DND-41 (cell line): ENCODE measurements at regions not wholly inside any gene's neighbourhood (a gene's known extent, or its start where the extent isn't known, plus 50 kb on each side); places are given as distances from the start of the nearest gene placed in this dataset.

ENCODE experiments used
- EZH2 ChIP-seq: IDR thresholded peaks from 3 replicates; pipeline ENCODE4 v1.6.1; 2012; ENCODE audit warnings: borderline replicate concordance, low read depth, mild to moderate bottlenecking, moderate library complexity, low read length, inconsistent platforms; ENCODE audit not compliant: severe bottlenecking
- TF ChIP-seq, protein P1 (sequence below): IDR thresholded peaks from 2 replicates; pipeline ENCODE4 v1.5.1; 2012; ENCODE audit warnings: borderline replicate concordance, low read length, moderate library complexity, mild to moderate bottlenecking; ENCODE audit not compliant: poor library complexity, severe bottlenecking; ENCODE audit errors: extremely low read depth

DNA sequence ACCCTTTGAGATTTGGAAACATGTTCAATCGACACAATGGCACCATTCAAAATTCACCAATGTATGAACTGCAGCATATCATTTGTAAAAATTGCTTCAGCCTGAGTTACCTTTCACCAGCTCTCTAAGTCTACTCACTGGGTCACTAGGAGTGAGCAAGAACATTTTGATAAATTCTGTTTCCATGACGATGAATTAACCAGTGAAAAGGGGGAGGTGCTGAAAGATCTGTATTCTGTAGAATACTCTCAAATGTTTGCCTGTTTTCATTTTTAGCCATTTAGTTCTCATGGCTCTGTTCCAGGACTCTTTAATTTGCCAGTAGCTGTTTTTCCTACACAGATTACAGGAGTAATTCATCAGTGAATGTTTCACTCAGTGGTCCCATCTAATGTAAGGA lies 883.4 kb downstream of the DIAPH3 start:
- TF ChIP-seq, protein P1, sequence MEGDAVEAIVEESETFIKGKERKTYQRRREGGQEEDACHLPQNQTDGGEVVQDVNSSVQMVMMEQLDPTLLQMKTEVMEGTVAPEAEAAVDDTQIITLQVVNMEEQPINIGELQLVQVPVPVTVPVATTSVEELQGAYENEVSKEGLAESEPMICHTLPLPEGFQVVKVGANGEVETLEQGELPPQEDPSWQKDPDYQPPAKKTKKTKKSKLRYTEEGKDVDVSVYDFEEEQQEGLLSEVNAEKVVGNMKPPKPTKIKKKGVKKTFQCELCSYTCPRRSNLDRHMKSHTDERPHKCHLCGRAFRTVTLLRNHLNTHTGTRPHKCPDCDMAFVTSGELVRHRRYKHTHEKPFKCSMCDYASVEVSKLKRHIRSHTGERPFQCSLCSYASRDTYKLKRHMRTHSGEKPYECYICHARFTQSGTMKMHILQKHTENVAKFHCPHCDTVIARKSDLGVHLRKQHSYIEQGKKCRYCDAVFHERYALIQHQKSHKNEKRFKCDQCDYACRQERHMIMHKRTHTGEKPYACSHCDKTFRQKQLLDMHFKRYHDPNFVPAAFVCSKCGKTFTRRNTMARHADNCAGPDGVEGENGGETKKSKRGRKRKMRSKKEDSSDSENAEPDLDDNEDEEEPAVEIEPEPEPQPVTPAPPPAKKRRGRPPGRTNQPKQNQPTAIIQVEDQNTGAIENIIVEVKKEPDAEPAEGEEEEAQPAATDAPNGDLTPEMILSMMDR = no peak
- TF ChIP-seq EZH2 = no peak
